Limb (tissue), 2 donors: ENCODE measurements at regions not wholly inside any gene's neighbourhood (a gene's known extent, or its start where the extent isn't known, plus 50 kb on each side); places are given as distances from the start of the nearest gene placed in this dataset.
"Not testable (repeated sequence)": the region's sequence is repeated elsewhere in the genome, so short reads cannot be mapped to it uniquely, and the experiment has no call there.

Experiments used
- DNase-seq, 2 donors: peaks; one replicate each; pipeline ENCODE4 v3.0.0-alpha.2; 2016; ENCODE audit errors: extremely low spot score in 2 of 2

- DNase-seq = no peak
Measured at GRCh38 chr3:88408097-88408496, 258.3 kb downstream of the C3orf38 start.

GRCh38 chr3:88408935-88409334 lies 259.2 kb downstream of the C3orf38 start:
- no peak for DNase-seq

GRCh38 chr3:88410259-88410658 lies 260.5 kb downstream of the C3orf38 start:
- no peak for DNase-seq

- no peak for DNase-seq
Measured at GRCh38 chr3:88412346-88412745, 262.6 kb downstream of the C3orf38 start.

- DNase-seq = no peak
Measured at GRCh38 chr3:88416436-88416835, 266.7 kb downstream of the C3orf38 start.

GRCh38 chr3:88418219-88418618 lies 268.5 kb downstream of the C3orf38 start:
- DNase-seq = no peak

GRCh38 chr3:88433568-88433967 lies 283.8 kb downstream of the C3orf38 start:
- DNase-seq = peak in 1 of 2 donors; percentile 19

GRCh38 chr3:88434001-88434400 lies 284.2 kb downstream of the C3orf38 start:
- no peak for DNase-seq

GRCh38 chr3:88440701-88441100 lies 290.9 kb downstream of the C3orf38 start:
- DNase-seq = no peak

- DNase-seq = peak in 1 of 2 donors; percentile 14
Measured at GRCh38 chr3:88443066-88443465, 293.3 kb downstream of the C3orf38 start.

- no peak for DNase-seq
Measured at GRCh38 chr3:88444251-88444650, 294.5 kb downstream of the C3orf38 start.

- DNase-seq = no peak
Measured at GRCh38 chr3:88452228-88452627, 302.5 kb downstream of the C3orf38 start.

GRCh38 chr3:88460369-88460768 lies 310.6 kb downstream of the C3orf38 start:
- DNase-seq = no peak

- DNase-seq = no peak
Measured at GRCh38 chr3:88462230-88462629, 312.5 kb downstream of the C3orf38 start.

GRCh38 chr3:88467191-88467590 lies 317.4 kb downstream of the C3orf38 start:
- DNase-seq = no peak

- no peak for DNase-seq
Measured at GRCh38 chr3:88469216-88469615, 319.5 kb downstream of the C3orf38 start.

GRCh38 chr3:88478460-88478859 lies 328.7 kb downstream of the C3orf38 start:
- no peak for DNase-seq

GRCh38 chr3:88480822-88481221 lies 331.1 kb downstream of the C3orf38 start:
- DNase-seq = no peak

GRCh38 chr3:88485001-88485400 lies 335.2 kb downstream of the C3orf38 start:
- DNase-seq = no peak

GRCh38 chr3:88508818-88509217 lies 359.1 kb downstream of the C3orf38 start:
- DNase-seq = not testable (repeated sequence)

- no peak for DNase-seq
Measured at GRCh38 chr3:88509582-88509981, 359.8 kb downstream of the C3orf38 start.

GRCh38 chr3:88528494-88528893 lies 378.7 kb downstream of the C3orf38 start:
- no peak for DNase-seq

- no peak for DNase-seq
Measured at GRCh38 chr3:88534534-88534933, 384.8 kb downstream of the C3orf38 start.

- no peak for DNase-seq
Measured at GRCh38 chr3:88535563-88535962, 385.8 kb downstream of the C3orf38 start.
